ENCODE measurements at regions not wholly inside any gene's neighbourhood (a gene's known extent, or its start where the extent isn't known, plus 50 kb on each side); places are given as distances from the start of the nearest gene placed in this dataset.

- no peak for DNase-seq
These were observed 353.1 kb upstream of the ANO5 start for GRCh38 chr11:21839796-21840195.

GRCh38 chr11:21861314-21861713 is 331.6 kb upstream of the ANO5 start:
- DNase-seq: no peak

GRCh38 chr11:21865541-21865940 is 327.3 kb upstream of the ANO5 start:
- no peak for DNase-seq

- no peak for DNase-seq
These were observed 326.1 kb upstream of the ANO5 start for GRCh38 chr11:21866781-21867180.

GRCh38 chr11:21877151-21877550 is 315.7 kb upstream of the ANO5 start:
- no peak for DNase-seq

- DNase-seq: no peak
These were observed 309.5 kb upstream of the ANO5 start for GRCh38 chr11:21883354-21883753.

- no peak for DNase-seq
These were observed 304.1 kb upstream of the ANO5 start for GRCh38 chr11:21888814-21889213.

GRCh38 chr11:21892736-21893564 is 299.9 kb upstream of the ANO5 start:
- DNase-seq: no peak

- no peak for DNase-seq
These were observed 299.4 kb upstream of the ANO5 start for GRCh38 chr11:21893565-21893867.

- DNase-seq: no peak
These were observed 298.4 kb upstream of the ANO5 start for GRCh38 chr11:21894492-21894891.

- no peak for DNase-seq
These were observed 297.2 kb upstream of the ANO5 start for GRCh38 chr11:21895686-21896085.

GRCh38 chr11:21896216-21896615 is 296.7 kb upstream of the ANO5 start:
- no peak for DNase-seq

- DNase-seq: no peak
These were observed 295.9 kb upstream of the ANO5 start for GRCh38 chr11:21896746-21897602.

GRCh38 chr11:21897752-21898151 is 295.1 kb upstream of the ANO5 start:
- no peak for DNase-seq

GRCh38 chr11:21908211-21908610 is 284.7 kb upstream of the ANO5 start:
- DNase-seq: no peak

- DNase-seq: no peak
These were observed 283.7 kb upstream of the ANO5 start for GRCh38 chr11:21909145-21909544.

GRCh38 chr11:21911061-21911460 is 281.8 kb upstream of the ANO5 start:
- DNase-seq: no peak

- no peak for DNase-seq
These were observed 280.6 kb upstream of the ANO5 start for GRCh38 chr11:21912285-21912684.

- DNase-seq: no peak
These were observed 271.7 kb upstream of the ANO5 start for GRCh38 chr11:21921151-21921550.

- no peak for DNase-seq
These were observed 268.6 kb upstream of the ANO5 start for GRCh38 chr11:21924262-21924661.

GRCh38 chr11:21927628-21928027 is 265.3 kb upstream of the ANO5 start:
- DNase-seq: no peak

- DNase-seq: no peak
These were observed 264.0 kb upstream of the ANO5 start for GRCh38 chr11:21928847-21929246.

- DNase-seq: no peak
These were observed 262.5 kb upstream of the ANO5 start for GRCh38 chr11:21930408-21930807.

- DNase-seq: no peak
These were observed 261.3 kb upstream of the ANO5 start for GRCh38 chr11:21931436-21932101.

Data from right forelimb (tissue), 1 donor.